B cell (primary cell): ENCODE measurements at regions not wholly inside any gene's neighbourhood (a gene's known extent, or its start where the extent isn't known, plus 50 kb on each side); places are given as distances from the start of the nearest gene placed in this dataset.
"Not testable (repeated sequence)": the region's sequence is repeated elsewhere in the genome, so short reads cannot be mapped to it uniquely, and the experiment has no call there.

Experiments used
- ATAC-seq: fragments of 200-7000 bp; cut with Tn5 transposase; one replicate; pipeline ENCODE4 v1.10.0; 2021; ENCODE audit warnings: low read depth, mild to moderate bottlenecking, moderate number of reproducible peaks, moderate library complexity
- CTCF ChIA-PET: fragments of 350-600 bp; sonication (Branson Sonifier 250); formaldehyde crosslinking; loops from one replicate; lab custom pipeline; 2021; ENCODE audit warnings: antibody characterized with exemption, inconsistent platforms; lab: Charles Lee
- POLR2A ChIA-PET: fragments of 350-600 bp; sonication (Branson Sonifier 250); formaldehyde crosslinking; loops from one replicate; lab custom pipeline; 2021; ENCODE audit warnings: antibody characterized with exemption; lab: Charles Lee
- DNase-seq: peaks from one replicate; pipeline ENCODE4 v3.0.0; 2013
- H2AFZ ChIP-seq: 2 replicates; pipeline ENCODE4 v1.6.1; 2012; ENCODE audit warnings: mild to moderate bottlenecking, low read depth, low read length; ENCODE audit not compliant: insufficient read depth, poor library complexity, severe bottlenecking
- H3K27ac ChIP-seq, 2 donors: 1 replicate in 1 of 2; 2 replicates in 1 of 2; pipeline ENCODE4 v1.5.1; 2012 to 2013; ENCODE audit warnings: low read length in 2 of 2, mild to moderate bottlenecking in 2 of 2, moderate library complexity in 1 of 2
- H3K27me3 ChIP-seq, 4 experiments: fragments of 200-600 bp in 1 of 4; sonication (generic) in 1 of 4; replicated peaks in 1 of 4; 1 replicate in 2 of 4; 2 replicates in 2 of 4; pipeline versions ENCODE4 v1.6.1 to v1.7.0; 2013 to 2016; ENCODE audit warnings: low read length in 3 of 4, mild to moderate bottlenecking in 2 of 4, mixed read lengths in 1 of 4, moderate library complexity in 1 of 4; ENCODE audit not compliant: insufficient read depth in 4 of 4, control insufficient read depth in 3 of 4; ENCODE audit errors: control extremely low read depth in 1 of 4
- H3K36me3 ChIP-seq, 2 experiments: replicated peaks in 1 of 2; 1 replicate in 1 of 2; 2 replicates in 1 of 2; pipeline versions ENCODE4 v1.6.1 to v1.7.1; 2013; ENCODE audit warnings: low read length in 1 of 2; ENCODE audit not compliant: insufficient read depth in 2 of 2, control insufficient read depth in 1 of 2; ENCODE audit errors: control extremely low read depth in 1 of 2, extremely low read depth in 1 of 2
- H3K4me1 ChIP-seq, 2 donors: fragments of 200-600 bp in 1 of 2; sonication (generic) in 1 of 2; 1 replicate in 1 of 2; 2 replicates in 1 of 2; pipeline versions ENCODE4 v1.5.1 to v1.6.1; 2013 to 2017; ENCODE audit warnings: low read length in 2 of 2; ENCODE audit not compliant: control insufficient read depth in 2 of 2, insufficient read depth in 2 of 2
- H3K4me2 ChIP-seq: replicated peaks from 2 replicates; pipeline ENCODE3; 2012; ENCODE audit warnings: mild to moderate bottlenecking, low read depth, low read length; ENCODE audit not compliant: poor library complexity, severe bottlenecking
- H3K4me3 ChIP-seq, 5 experiments: fragments of 200-600 bp in 1 of 5; sonication (generic) in 1 of 5; 1 replicate in 3 of 5; 2 replicates in 2 of 5; pipeline versions ENCODE4 v1.5.1 to v1.7.0; 2011 to 2016; ENCODE audit warnings: low read length in 4 of 5, mild to moderate bottlenecking in 4 of 5, low read depth in 2 of 5, control low read depth in 1 of 5, moderate library complexity in 1 of 5; ENCODE audit not compliant: insufficient read depth in 1 of 5; ENCODE audit errors: control extremely low read depth in 1 of 5, extremely low read depth in 1 of 5
- H3K79me2 ChIP-seq: fragments of 200-600 bp; sonication (generic); one replicate; pipeline ENCODE4 v1.6.0; 2016; ENCODE audit warnings: low read length; ENCODE audit not compliant: control insufficient read depth, insufficient read depth
- H3K9ac ChIP-seq: fragments of 200-600 bp; sonication (generic); 2 replicates; pipeline ENCODE4 v1.6.1; 2017; ENCODE audit warnings: mild to moderate bottlenecking, low read length, moderate library complexity
- H3K9me3 ChIP-seq, 3 donors: one replicate each; pipeline versions ENCODE4 v1.6.1 to v1.7.1; 2013; ENCODE audit warnings: low read length in 2 of 3; ENCODE audit not compliant: control insufficient read depth in 2 of 3, insufficient read depth in 1 of 3; ENCODE audit errors: control extremely low read depth in 1 of 3
- H4K20me1 ChIP-seq: 2 replicates; pipeline ENCODE4 v1.6.0; 2012; ENCODE audit warnings: mild to moderate bottlenecking, low read length; ENCODE audit not compliant: insufficient read depth, control insufficient read depth, poor library complexity, severe bottlenecking
- H3K27ac Mint-ChIP-seq: one replicate; pipeline ENCODE4 v1.8.0; 2021; ENCODE audit warnings: mixed read lengths
- H3K27me3 Mint-ChIP-seq: one replicate; pipeline ENCODE4 v1.8.0; 2021; ENCODE audit warnings: mixed read lengths
- H3K4me1 Mint-ChIP-seq: one replicate; pipeline ENCODE4 v1.8.0; 2021; ENCODE audit warnings: mixed read lengths
- H3K4me3 Mint-ChIP-seq: one replicate; pipeline ENCODE4 v1.8.0; 2021; ENCODE audit warnings: mixed read lengths
- H3K9me3 Mint-ChIP-seq: one replicate; pipeline ENCODE4 v1.8.0; 2022; ENCODE audit warnings: mixed read lengths; ENCODE audit not compliant: insufficient read depth
- EZH2 ChIP-seq: IDR thresholded peaks from 2 replicates; pipeline ENCODE4 v1.6.1; 2012; ENCODE audit warnings: borderline replicate concordance, low read depth, mild to moderate bottlenecking, moderate library complexity, low read length; ENCODE audit not compliant: insufficient read depth, poor library complexity, severe bottlenecking
- WGBS: methylation state at CpG from one replicate; pipeline ENCODE4 v1.1.5; 2013; ENCODE audit warnings: missing lambda C conversion rate; ENCODE audit not compliant: insufficient coverage; 5-methylcytosine and 5-hydroxymethylcytosine counted together
- intact Hi-C: fragments of 100-400 bp; cut with micrococcal nuclease; formaldehyde crosslinking; loops from one replicate; pipeline ENCODE4 v1.10.0; 2022
- TF ChIP-seq, protein P1 (sequence below): fragments of 200-600 bp; IDR thresholded peaks from one replicate; pipeline ENCODE4 v1.8.0; 2022; ENCODE audit warnings: antibody characterized with exemption, mild to moderate bottlenecking

GRCh38 chr4:10828918-10829538, 144.5 kb upstream of the CLNK start:
- H4K20me1 ChIP-seq, H3K27me3 Mint-ChIP-seq, CTCF ChIA-PET, ATAC-seq, H3K36me3 ChIP-seq, H3K4me2 ChIP-seq, H3K79me2 ChIP-seq, H3K27ac Mint-ChIP-seq, H3K9me3 ChIP-seq, DNase-seq, H3K27me3 ChIP-seq, H3K27ac ChIP-seq, H3K9ac ChIP-seq, H3K4me3 Mint-ChIP-seq, intact Hi-C loops, POLR2A ChIA-PET, H3K4me3 ChIP-seq, H2AFZ ChIP-seq, H3K9me3 Mint-ChIP-seq: not testable (repeated sequence)
- peaks cover 17 to 22% of the 10 kb centered on the region in 2 donors for H3K4me1 ChIP-seq
- WGBS = 97% methylated on average over 17 of the region's 21 CpGs
- H3K4me1 Mint-ChIP-seq = peaks cover 33% of the 10 kb centered on the region

- Mint-ChIP-seq H3K27ac (no peak overlapping the region), H3K4me1 (no peaks in the 10 kb centered on the region), H3K27me3 (no peaks in the 10 kb centered on the region), H3K4me3 (no peak overlapping the region), H3K9me3 (no peaks in the 10 kb centered on the region)
- Histone ChIP-seq H2AFZ (no peak overlapping the region), H3K36me3 (no peaks in the 10 kb centered on the region), H3K9ac (no peak overlapping the region), H3K27ac (no peak overlapping the region), H3K4me2 (no peak overlapping the region), H3K4me1 (no peaks in the 10 kb centered on the region), H3K4me3 (no peak overlapping the region), H4K20me1 (no peaks in the 10 kb centered on the region), H3K27me3 (no peaks in the 10 kb centered on the region), H3K9me3 (no peaks in the 10 kb centered on the region), H3K79me2 (no peaks in the 10 kb centered on the region)
- TF ChIP-seq EZH2 = no peak
- TF ChIP-seq, protein P1, sequence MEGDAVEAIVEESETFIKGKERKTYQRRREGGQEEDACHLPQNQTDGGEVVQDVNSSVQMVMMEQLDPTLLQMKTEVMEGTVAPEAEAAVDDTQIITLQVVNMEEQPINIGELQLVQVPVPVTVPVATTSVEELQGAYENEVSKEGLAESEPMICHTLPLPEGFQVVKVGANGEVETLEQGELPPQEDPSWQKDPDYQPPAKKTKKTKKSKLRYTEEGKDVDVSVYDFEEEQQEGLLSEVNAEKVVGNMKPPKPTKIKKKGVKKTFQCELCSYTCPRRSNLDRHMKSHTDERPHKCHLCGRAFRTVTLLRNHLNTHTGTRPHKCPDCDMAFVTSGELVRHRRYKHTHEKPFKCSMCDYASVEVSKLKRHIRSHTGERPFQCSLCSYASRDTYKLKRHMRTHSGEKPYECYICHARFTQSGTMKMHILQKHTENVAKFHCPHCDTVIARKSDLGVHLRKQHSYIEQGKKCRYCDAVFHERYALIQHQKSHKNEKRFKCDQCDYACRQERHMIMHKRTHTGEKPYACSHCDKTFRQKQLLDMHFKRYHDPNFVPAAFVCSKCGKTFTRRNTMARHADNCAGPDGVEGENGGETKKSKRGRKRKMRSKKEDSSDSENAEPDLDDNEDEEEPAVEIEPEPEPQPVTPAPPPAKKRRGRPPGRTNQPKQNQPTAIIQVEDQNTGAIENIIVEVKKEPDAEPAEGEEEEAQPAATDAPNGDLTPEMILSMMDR = no peak
- ATAC-seq (no peak), DNase-seq (no peak)
- POLR2A ChIA-PET = no interaction called here
- WGBS = no CpG with 5 or more reads among the region's 3 CpGs
- CTCF ChIA-PET = no interaction called here
- intact Hi-C loops = no loop called here
These were observed 137.3 kb upstream of the CLNK start for GRCh38 chr4:10821826-10822225.
